Stomach (tissue), 4 donors: ENCODE measurements at regions not wholly inside any gene's neighbourhood (a gene's known extent, or its start where the extent isn't known, plus 50 kb on each side); places are given as distances from the start of the nearest gene placed in this dataset.

ENCODE experiments used
- CTCF ChIP-seq, 7 experiments: fragments of 450-650 bp in 4 of 7; fragments of 200-600 bp in 3 of 7; sonication (generic) in 3 of 7; IDR thresholded peaks; one replicate each; pipeline ENCODE4 v1.5.1; 2016 to 2019; ENCODE audit warnings: antibody characterized with exemption in 7 of 7, control low read depth in 2 of 7, mild to moderate bottlenecking in 1 of 7
- EP300 ChIP-seq: sonication (generic); formaldehyde crosslinking; IDR thresholded peaks from one replicate; pipeline ENCODE4 v1.6.1; 2017; ENCODE audit warnings: antibody characterized with exemption
- POLR2A ChIP-seq, 4 donors: fragments of 450-650 bp; IDR thresholded peaks; one replicate each; pipeline ENCODE4 v1.6.1; 2016; ENCODE audit warnings: antibody characterized with exemption in 4 of 4, control low read depth in 2 of 4, mild to moderate bottlenecking in 1 of 4, moderate library complexity in 1 of 4

- no peak for TF ChIP-seq EP300
- no peak for TF ChIP-seq CTCF (IDR thresholded peaks at IDR 0.05)
- no peak for TF ChIP-seq POLR2A (IDR thresholded peaks at IDR 0.05)
These were observed 2127.3 kb upstream of the WWC1 start for GRCh38 chr5:166163996-166164610.
